Erythroblast (primary cell): ENCODE measurements at regions not wholly inside any gene's neighbourhood (a gene's known extent, or its start where the extent isn't known, plus 50 kb on each side); places are given as distances from the start of the nearest gene placed in this dataset.

ENCODE experiments used
- GATA1 ChIP-seq: IDR thresholded peaks from 2 replicates; pipeline ENCODE4 v1.6.1; 2011; ENCODE audit warnings: low read depth, mild to moderate bottlenecking, control low read depth, low read length, moderate library complexity
- POLR2A ChIP-seq: IDR thresholded peaks from 2 replicates; pipeline ENCODE4 v1.6.1; 2011; ENCODE audit warnings: mild to moderate bottlenecking, low read length

- no peak for TF ChIP-seq POLR2A
- no peak for TF ChIP-seq GATA1
Observed at GRCh38 chr2:180709392-180710145, 270.8 kb upstream of the UBE2E3 start.
